IMR-90 (cell line): ENCODE measurements at regions not wholly inside any gene's neighbourhood (a gene's known extent, or its start where the extent isn't known, plus 50 kb on each side); places are given as distances from the start of the nearest gene placed in this dataset.

Source experiments
- ATAC-seq: fragments of 200-7000 bp; cut with Tn5 transposase; 2 replicates; pipeline ENCODE4 v1.9.1; 2020; ENCODE audit warnings: low read depth, mild to moderate bottlenecking, moderate library complexity
- BruUV-seq: library from RNA; stranded (reverse); fragments of 400-500 nt; replicated peaks from 2 replicates; lab custom pipeline; 2021; lab: Mats Ljungman, UMichigan
- CTCF ChIA-PET: fragments of 300-600 bp; formaldehyde crosslinking; extraction: SDS; loops from one replicate; lab custom pipeline; 2021; ENCODE audit warnings: antibody characterized with exemption; lab: Yijun Ruan, JAX
- POLR2A ChIA-PET: fragments of 300-600 bp; sonication (Branson Sonifier 250); formaldehyde crosslinking; loops from one replicate; lab custom pipeline; 2022; ENCODE audit warnings: antibody characterized with exemption; ENCODE audit not compliant: unreplicated experiment; lab: Charles Lee
- DNase-seq: peaks from one replicate; pipeline ENCODE4 v3.0.0; 2013
- H2AFZ ChIP-seq: replicated peaks from 2 replicates; pipeline ENCODE3; 2013; ENCODE audit warnings: low read length, mild to moderate bottlenecking; ENCODE audit not compliant: poor library complexity
- H2AK5ac ChIP-seq: 2 replicates; pipeline ENCODE4 v1.6.1; 2013; ENCODE audit warnings: low read depth, low read length, inconsistent platforms
- H2AK9ac ChIP-seq: replicated peaks from 2 replicates; pipeline ENCODE3; 2013; ENCODE audit warnings: mild to moderate bottlenecking, low read depth, low read length, moderate library complexity; ENCODE audit not compliant: poor library complexity
- H2BK120ac ChIP-seq: 2 replicates; pipeline ENCODE4 v1.6.1; 2013; ENCODE audit warnings: low read depth, low read length, inconsistent platforms
- H2BK15ac ChIP-seq: 3 replicates; pipeline ENCODE4 v1.6.1; 2013; ENCODE audit warnings: low read depth, low read length, inconsistent platforms
- H2BK20ac ChIP-seq: 2 replicates; pipeline ENCODE4 v1.6.1; 2013; ENCODE audit warnings: low read depth, mild to moderate bottlenecking, inconsistent platforms, low read length, moderate library complexity
- H2BK5ac ChIP-seq: 2 replicates; pipeline ENCODE4 v1.6.1; 2013; ENCODE audit warnings: mild to moderate bottlenecking, low read depth, low read length, inconsistent platforms; ENCODE audit not compliant: poor library complexity, severe bottlenecking
- H3K14ac ChIP-seq: replicated peaks from 2 replicates; pipeline ENCODE4 v1.6.1; 2013; ENCODE audit warnings: low read depth, low read length, inconsistent platforms
- H3K18ac ChIP-seq: 2 replicates; pipeline ENCODE4 v1.6.1; 2013; ENCODE audit warnings: low read depth, low read length, control low read depth
- H3K23ac ChIP-seq: 2 replicates; pipeline ENCODE4 v1.6.1; 2013; ENCODE audit warnings: low read depth, low read length, inconsistent platforms
- H3K27ac ChIP-seq: 2 replicates; pipeline ENCODE4 v1.5.1; 2013; ENCODE audit warnings: mild to moderate bottlenecking, control low read depth, low read length; ENCODE audit not compliant: insufficient read depth
- H3K27me3 ChIP-seq: 2 replicates; pipeline ENCODE4 v1.6.1; 2013; ENCODE audit warnings: low read length; ENCODE audit not compliant: control insufficient read depth, insufficient read depth
- H3K36me3 ChIP-seq: 2 replicates; pipeline ENCODE4 v1.6.1; 2013; ENCODE audit warnings: low read length, mixed read lengths; ENCODE audit not compliant: control insufficient read depth, insufficient read depth
- H3K4ac ChIP-seq: 2 replicates; pipeline ENCODE4 v1.6.1; 2013; ENCODE audit warnings: low read depth, low read length, inconsistent platforms
- H3K4me1 ChIP-seq: 2 replicates; pipeline ENCODE4 v1.6.1; 2013; ENCODE audit warnings: low read length, mixed read lengths; ENCODE audit not compliant: control insufficient read depth, insufficient read depth
- H3K4me2 ChIP-seq: 2 replicates; pipeline ENCODE4 v1.6.1; 2013; ENCODE audit warnings: low read depth, mild to moderate bottlenecking, control low read depth, low read length, moderate library complexity
- H3K4me3 ChIP-seq: 2 replicates; pipeline ENCODE4 v1.5.1; 2013; ENCODE audit warnings: low read depth, mild to moderate bottlenecking, control low read depth, low read length, moderate library complexity; ENCODE audit not compliant: insufficient read depth
- H3K56ac ChIP-seq: 2 replicates; pipeline ENCODE4 v1.6.1; 2013; ENCODE audit warnings: low read length, inconsistent platforms; ENCODE audit not compliant: insufficient read depth; ENCODE audit errors: extremely low read depth
- H3K79me1 ChIP-seq, 2 experiments: 2 replicates each; pipeline ENCODE4 v1.6.1; 2013; ENCODE audit warnings: low read length in 2 of 2, inconsistent platforms in 1 of 2, low read depth in 1 of 2
- H3K9ac ChIP-seq: 2 replicates; pipeline ENCODE4 v1.6.1; 2013; ENCODE audit warnings: low read depth, low read length, control low read depth
- H3K9me1 ChIP-seq: 2 replicates; pipeline ENCODE4 v1.6.1; 2013; ENCODE audit warnings: low read length, inconsistent platforms; ENCODE audit not compliant: insufficient read depth
- H3K9me3 ChIP-seq: 2 replicates; pipeline ENCODE4 v1.6.1; 2013; ENCODE audit warnings: low read length; ENCODE audit not compliant: control insufficient read depth, insufficient read depth
- H4K20me1 ChIP-seq: 2 replicates; pipeline ENCODE4 v1.6.1; 2013; ENCODE audit warnings: low read length, inconsistent platforms; ENCODE audit not compliant: insufficient read depth
- H4K5ac ChIP-seq: 2 replicates; pipeline ENCODE4 v1.6.1; 2013; ENCODE audit warnings: mild to moderate bottlenecking, low read depth, low read length, control low read depth
- H4K8ac ChIP-seq, 2 experiments: 2 replicates each; pipeline ENCODE4 v1.6.1; 2013; ENCODE audit warnings: low read depth in 2 of 2, low read length in 2 of 2, control low read depth in 1 of 2, inconsistent platforms in 1 of 2
- H4K91ac ChIP-seq: 2 replicates; pipeline ENCODE4 v1.6.1; 2013; ENCODE audit warnings: low read depth, low read length, inconsistent platforms; ENCODE audit not compliant: insufficient read depth
- BHLHE40 ChIP-seq: fragments of 150-350 bp; IDR thresholded peaks from 2 replicates; pipeline ENCODE4 v1.6.1; 2016; ENCODE audit warnings: mild to moderate bottlenecking, low read depth, low read length
- CEBPB ChIP-seq: IDR thresholded peaks from 2 replicates; pipeline ENCODE4 v1.6.1; 2012; ENCODE audit warnings: low read depth, low read length, improper control_type of control experiment
- CHD1 ChIP-seq: IDR thresholded peaks from 2 replicates; pipeline ENCODE4 v1.6.1; 2012; ENCODE audit warnings: low read depth, low read length, improper control_type of control experiment
- FOS ChIP-seq: fragments of 150-350 bp; IDR thresholded peaks from 2 replicates; pipeline ENCODE4 v1.6.1; 2016; ENCODE audit warnings: low read depth, low read length
- MAFK ChIP-seq: IDR thresholded peaks from 2 replicates; pipeline ENCODE4 v1.6.1; 2012; ENCODE audit warnings: low read depth, low read length, improper control_type of control experiment
- MAZ ChIP-seq: IDR thresholded peaks from 2 replicates; pipeline ENCODE4 v1.6.1; 2012; ENCODE audit warnings: low read depth, mild to moderate bottlenecking, low read length, improper control_type of control experiment, moderate library complexity, borderline replicate concordance
- MXI1 ChIP-seq: IDR thresholded peaks from 2 replicates; pipeline ENCODE4 v1.6.1; 2012; ENCODE audit warnings: low read depth, mild to moderate bottlenecking, low read length, moderate library complexity, borderline replicate concordance
- NFE2L2 ChIP-seq: fragments of 150-350 bp; IDR thresholded peaks from 2 replicates; pipeline ENCODE4 v1.6.1; 2016; ENCODE audit warnings: low read depth, mild to moderate bottlenecking, low read length
- POLR2A ChIP-seq: IDR thresholded peaks from 2 replicates; pipeline ENCODE4 v1.6.1; 2012; ENCODE audit warnings: mild to moderate bottlenecking, low read depth, low read length
- RAD21 ChIP-seq: IDR thresholded peaks from 2 replicates; pipeline ENCODE4 v1.6.1; 2012; ENCODE audit warnings: low read length, improper control_type of control experiment
- RCOR1 ChIP-seq: IDR thresholded peaks from 2 replicates; pipeline ENCODE4 v1.6.1; 2012; ENCODE audit warnings: mild to moderate bottlenecking, low read length, improper control_type of control experiment; ENCODE audit not compliant: insufficient replicate concordance
- RFX5 ChIP-seq: IDR thresholded peaks from 2 replicates; pipeline ENCODE4 v1.8.0; 2012; ENCODE audit warnings: low read depth, mild to moderate bottlenecking, low read length, moderate library complexity
- SMC3 ChIP-seq: fragments of 150-350 bp; IDR thresholded peaks from 2 replicates; pipeline ENCODE4 v1.6.1; 2016; ENCODE audit warnings: low read depth, mild to moderate bottlenecking, antibody characterized with exemption, low read length, moderate library complexity
- WGBS, 2 experiments: methylation state at CpG; one replicate each; pipeline versions ENCODE4 v1.1.5 to v1.1.7; 2013; ENCODE audit warnings: missing lambda C conversion rate in 2 of 2; ENCODE audit not compliant: insufficient read length in 1 of 2; ENCODE audit errors: extremely low coverage in 2 of 2; 5-methylcytosine and 5-hydroxymethylcytosine counted together
- dilution Hi-C: fragments of 300-500 bp; cut with HindIII; formaldehyde crosslinking; loops from one replicate; pipeline ENCODE4 v1.14.3; 2018; ENCODE audit warnings: low sequenced_read_pairs; ENCODE audit not compliant: unreplicated experiment
- in situ Hi-C: fragments of 300-500 bp; cut with MboI; formaldehyde crosslinking; loops from 3 replicates; pipeline ENCODE4 v1.14.3; 2019; ENCODE audit warnings: low sequenced_read_pairs, inconsistent platforms, mixed read lengths
- intact Hi-C: fragments of 100-400 bp; cut with micrococcal nuclease; formaldehyde crosslinking; loops from 2 replicates; pipeline ENCODE4 v1.10.0; 2022
- TF ChIP-seq, protein P1 (sequence below): conservative IDR thresholded peaks from 2 replicates; pipeline ENCODE4 v1.5.1; 2012; ENCODE audit warnings: mild to moderate bottlenecking, low read depth, low read length, improper control_type of control experiment
- TF ChIP-seq, protein P2 (sequence below): fragments of 150-350 bp; IDR thresholded peaks from 2 replicates; pipeline ENCODE4 v1.6.1; 2016; ENCODE audit warnings: low read depth, mild to moderate bottlenecking, low read length, moderate library complexity, borderline replicate concordance
- TF ChIP-seq, protein P3 (sequence below): fragments of 150-350 bp; IDR thresholded peaks from 2 replicates; pipeline ENCODE4 v1.6.1; 2017; ENCODE audit warnings: mild to moderate bottlenecking, antibody characterized with exemption, low read length, low read depth

DNA sequence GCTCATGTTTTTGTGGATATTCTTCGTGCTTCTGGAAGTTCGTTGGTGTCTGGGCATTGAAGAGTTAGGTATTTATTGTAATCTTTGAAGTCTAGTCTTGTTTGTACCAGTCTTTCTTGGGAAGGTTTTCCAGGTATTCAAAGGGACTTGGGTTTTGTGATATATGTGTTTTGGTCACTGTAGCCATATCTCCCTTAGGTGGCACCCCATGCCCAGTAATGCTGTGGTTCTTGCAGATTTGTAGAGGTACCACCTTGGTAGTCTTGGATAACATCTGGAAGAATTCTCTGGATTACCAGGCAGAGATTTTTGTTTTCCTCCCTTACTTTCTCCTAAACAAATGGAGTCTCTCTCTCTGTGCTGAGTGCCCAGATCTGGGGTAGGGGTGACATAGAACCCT is 184.1 kb downstream of the TEX13C start:
- dilution Hi-C loops, result no loop called here
- H3K27ac ChIP-seq, result no peak overlapping the region
- H3K9me3 ChIP-seq, result no peaks in the 10 kb centered on the region; the same call in 1 of the 2 replicates

More for the DNA sequence above, 184.1 kb downstream of the TEX13C start:
- H3K23ac ChIP-seq, result no peak overlapping the region
- no TSS peak for BruUV-seq
- no peak for ATAC-seq
- no peak overlapping the region for H3K9ac ChIP-seq
- no peak for TF ChIP-seq RCOR1
- TF ChIP-seq, protein P1, sequence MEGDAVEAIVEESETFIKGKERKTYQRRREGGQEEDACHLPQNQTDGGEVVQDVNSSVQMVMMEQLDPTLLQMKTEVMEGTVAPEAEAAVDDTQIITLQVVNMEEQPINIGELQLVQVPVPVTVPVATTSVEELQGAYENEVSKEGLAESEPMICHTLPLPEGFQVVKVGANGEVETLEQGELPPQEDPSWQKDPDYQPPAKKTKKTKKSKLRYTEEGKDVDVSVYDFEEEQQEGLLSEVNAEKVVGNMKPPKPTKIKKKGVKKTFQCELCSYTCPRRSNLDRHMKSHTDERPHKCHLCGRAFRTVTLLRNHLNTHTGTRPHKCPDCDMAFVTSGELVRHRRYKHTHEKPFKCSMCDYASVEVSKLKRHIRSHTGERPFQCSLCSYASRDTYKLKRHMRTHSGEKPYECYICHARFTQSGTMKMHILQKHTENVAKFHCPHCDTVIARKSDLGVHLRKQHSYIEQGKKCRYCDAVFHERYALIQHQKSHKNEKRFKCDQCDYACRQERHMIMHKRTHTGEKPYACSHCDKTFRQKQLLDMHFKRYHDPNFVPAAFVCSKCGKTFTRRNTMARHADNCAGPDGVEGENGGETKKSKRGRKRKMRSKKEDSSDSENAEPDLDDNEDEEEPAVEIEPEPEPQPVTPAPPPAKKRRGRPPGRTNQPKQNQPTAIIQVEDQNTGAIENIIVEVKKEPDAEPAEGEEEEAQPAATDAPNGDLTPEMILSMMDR, result no peak
- TF ChIP-seq MAZ, result no peak
- TF ChIP-seq CHD1, result no peak
- TF ChIP-seq CEBPB, result no peak
- no peak for TF ChIP-seq MAFK
- TF ChIP-seq NFE2L2, result no peak
- TF ChIP-seq, protein P2, sequence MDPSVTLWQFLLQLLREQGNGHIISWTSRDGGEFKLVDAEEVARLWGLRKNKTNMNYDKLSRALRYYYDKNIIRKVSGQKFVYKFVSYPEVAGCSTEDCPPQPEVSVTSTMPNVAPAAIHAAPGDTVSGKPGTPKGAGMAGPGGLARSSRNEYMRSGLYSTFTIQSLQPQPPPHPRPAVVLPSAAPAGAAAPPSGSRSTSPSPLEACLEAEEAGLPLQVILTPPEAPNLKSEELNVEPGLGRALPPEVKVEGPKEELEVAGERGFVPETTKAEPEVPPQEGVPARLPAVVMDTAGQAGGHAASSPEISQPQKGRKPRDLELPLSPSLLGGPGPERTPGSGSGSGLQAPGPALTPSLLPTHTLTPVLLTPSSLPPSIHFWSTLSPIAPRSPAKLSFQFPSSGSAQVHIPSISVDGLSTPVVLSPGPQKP, result no peak
- no peak for TF ChIP-seq MXI1
- TF ChIP-seq, protein P3, sequence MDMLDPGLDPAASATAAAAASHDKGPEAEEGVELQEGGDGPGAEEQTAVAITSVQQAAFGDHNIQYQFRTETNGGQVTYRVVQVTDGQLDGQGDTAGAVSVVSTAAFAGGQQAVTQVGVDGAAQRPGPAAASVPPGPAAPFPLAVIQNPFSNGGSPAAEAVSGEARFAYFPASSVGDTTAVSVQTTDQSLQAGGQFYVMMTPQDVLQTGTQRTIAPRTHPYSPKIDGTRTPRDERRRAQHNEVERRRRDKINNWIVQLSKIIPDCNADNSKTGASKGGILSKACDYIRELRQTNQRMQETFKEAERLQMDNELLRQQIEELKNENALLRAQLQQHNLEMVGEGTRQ, result no peak
- TF ChIP-seq FOS, result no peak
- TF ChIP-seq POLR2A, result no peak
- no peak for TF ChIP-seq SMC3
- no peak for TF ChIP-seq RAD21
- TF ChIP-seq RFX5, result no peak
- TF ChIP-seq BHLHE40, result no peak
- H4K5ac ChIP-seq, result no peak overlapping the region
- H3K18ac ChIP-seq, result no peak overlapping the region
- H3K79me1 ChIP-seq, result no peaks in the 10 kb centered on the region
- H3K9me1 ChIP-seq, result no peaks in the 10 kb centered on the region
- H4K20me1 ChIP-seq, result no peaks in the 10 kb centered on the region
- in situ Hi-C loops, result no loop called here
- H3K4ac ChIP-seq, result no peak overlapping the region
- WGBS, 2 experiments, result no CpG with 5 or more reads among the region's 2 CpGs
- intact Hi-C loops, result no loop called here
- no peak overlapping the region for H2AK9ac ChIP-seq
- no peak overlapping the region for H3K56ac ChIP-seq
- H3K27me3 ChIP-seq, result no peaks in the 10 kb centered on the region
- H3K14ac ChIP-seq, result no peak overlapping the region
- CTCF ChIA-PET, result no interaction called here
- no peak overlapping the region for H2BK5ac ChIP-seq
- no peak overlapping the region for H2BK15ac ChIP-seq
- no peak overlapping the region for H2AK5ac ChIP-seq
- H2BK120ac ChIP-seq, result no peak overlapping the region
- no peak for DNase-seq
- POLR2A ChIA-PET, result no interaction called here
- H3K36me3 ChIP-seq, result no peaks in the 10 kb centered on the region
- no peak overlapping the region for H2AFZ ChIP-seq
- no peak overlapping the region for H2BK20ac ChIP-seq
- no peak overlapping the region for H4K91ac ChIP-seq
- H4K8ac ChIP-seq, result no peak overlapping the region
- H3K4me3 ChIP-seq, result no peak overlapping the region
- H3K4me2 ChIP-seq, result no peak overlapping the region
- no peaks in the 10 kb centered on the region for H3K4me1 ChIP-seq
